ENCODE measurements at regions not wholly inside any gene's neighbourhood (a gene's known extent, or its start where the extent isn't known, plus 50 kb on each side); places are given as distances from the start of the nearest gene placed in this dataset.

- H3K4me3 ChIP-seq (ENCODE audit: control insufficient read depth, low read depth, low read length) = no peak overlapping the region
- no peak for TF ChIP-seq CTCF (conservative IDR thresholded peaks at IDR 0.05; ENCODE audit: control insufficient read depth, insufficient read depth, low read depth, low read length)
- DNase-seq (ENCODE audit: low read depth) = no peak
Observed at GRCh38 chr20:60480950-60481742, 522.9 kb downstream of the CDH26 start.

GRCh38 chr20:60481743-60482133 is 523.5 kb downstream of the CDH26 start:
- no peak overlapping the region for H3K4me3 ChIP-seq (ENCODE audit: control insufficient read depth, low read depth, low read length)
- no peak for DNase-seq (ENCODE audit: low read depth)
- TF ChIP-seq CTCF (conservative IDR thresholded peaks at IDR 0.05; ENCODE audit: control insufficient read depth, insufficient read depth, low read depth, low read length) = no peak

GRCh38 chr20:60482221-60483008 is 524.2 kb downstream of the CDH26 start:
- H3K4me3 ChIP-seq (ENCODE audit: control insufficient read depth, low read depth, low read length) = no peak overlapping the region
- peak; percentile 71 for DNase-seq (ENCODE audit: low read depth)
- TF ChIP-seq CTCF (conservative IDR thresholded peaks at IDR 0.05; ENCODE audit: control insufficient read depth, insufficient read depth, low read depth, low read length) = no peak

- H3K4me3 ChIP-seq (ENCODE audit: control insufficient read depth, low read depth, low read length) = no peak overlapping the region
- DNase-seq (ENCODE audit: low read depth) = peak; percentile 14
- TF ChIP-seq CTCF (conservative IDR thresholded peaks at IDR 0.05; ENCODE audit: control insufficient read depth, insufficient read depth, low read depth, low read length) = no peak
Observed at GRCh38 chr20:60483371-60483770, 525.1 kb downstream of the CDH26 start.

GRCh38 chr20:60484316-60484715 is 526.1 kb downstream of the CDH26 start:
- DNase-seq (ENCODE audit: low read depth) = no peak
- H3K4me3 ChIP-seq (ENCODE audit: control insufficient read depth, low read depth, low read length) = no peak overlapping the region
- TF ChIP-seq CTCF (conservative IDR thresholded peaks at IDR 0.05; ENCODE audit: control insufficient read depth, insufficient read depth, low read depth, low read length) = no peak

GRCh38 chr20:60485012-60485760 is 527.0 kb downstream of the CDH26 start:
- no peak overlapping the region for H3K4me3 ChIP-seq (ENCODE audit: control insufficient read depth, low read depth, low read length)
- DNase-seq (ENCODE audit: low read depth) = no peak
- no peak for TF ChIP-seq CTCF (conservative IDR thresholded peaks at IDR 0.05; ENCODE audit: control insufficient read depth, insufficient read depth, low read depth, low read length)

All from fibroblast of mammary gland (primary cell).